HepG2 (cell line): ENCODE measurements at regions not wholly inside any gene's neighbourhood (a gene's known extent, or its start where the extent isn't known, plus 50 kb on each side); places are given as distances from the start of the nearest gene placed in this dataset.

Source experiments
- EZH2 ChIP-seq: conservative IDR thresholded peaks from 2 replicates; pipeline ENCODE4 v1.6.1; 2012; ENCODE audit warnings: mild to moderate bottlenecking, low read depth, low read length, moderate library complexity
- HOXA3 ChIP-seq: sonication (generic); formaldehyde crosslinking; IDR thresholded peaks from 2 replicates; pipeline ENCODE4 v1.5.0; 2020; ENCODE audit warnings: missing genetic modification reagents
- NFE2L2 ChIP-seq: fragments of 150-350 bp; IDR thresholded peaks from 2 replicates; pipeline ENCODE4 v1.6.1; 2014; ENCODE audit warnings: low read length
- RAD21 ChIP-seq: fragments of 450-650 bp; formaldehyde crosslinking; IDR thresholded peaks from 2 replicates; pipeline ENCODE4 v1.5.0; 2020; ENCODE audit warnings: mild to moderate bottlenecking
- RELA ChIP-seq: sonication (generic); formaldehyde crosslinking; IDR thresholded peaks from 2 replicates; pipeline ENCODE4 v1.4.0; 2020; ENCODE audit warnings: missing genetic modification reagents
- ZNF337 ChIP-seq: sonication (generic); formaldehyde crosslinking; IDR thresholded peaks from 2 replicates; pipeline ENCODE4 v1.5.1; 2020; ENCODE audit warnings: missing genetic modification reagents, low read depth, mild to moderate bottlenecking, borderline replicate concordance
- ZNF510 ChIP-seq: sonication (generic); formaldehyde crosslinking; IDR thresholded peaks from 2 replicates; pipeline ENCODE4 v1.4.0; 2020; ENCODE audit warnings: low read depth, mild to moderate bottlenecking, missing genetic modification reagents

- TF ChIP-seq HOXA3 (CRISPR knock-in tag): no peak
- TF ChIP-seq EZH2: no peak
- no peak for TF ChIP-seq ZNF510 (CRISPR knock-in tag)
- no peak for TF ChIP-seq NFE2L2
- TF ChIP-seq RAD21 (CRISPR knock-in tag): no peak
- no peak for TF ChIP-seq ZNF337 (CRISPR knock-in tag)
- TF ChIP-seq RELA: no peak
Observed at GRCh38 chr6:1497761-1498105, 108.4 kb downstream of the FOXF2 start.
